Astrocyte of the cerebellum (primary cell): ENCODE measurements at regions not wholly inside any gene's neighbourhood (a gene's known extent, or its start where the extent isn't known, plus 50 kb on each side); places are given as distances from the start of the nearest gene placed in this dataset.

Experiments used
- DNase-seq: peaks from one replicate; pipeline ENCODE4 v3.0.0-alpha.2; 2011; ENCODE audit warnings: low read depth
- H3K4me3 ChIP-seq: 2 replicates; pipeline ENCODE4 v1.5.1; 2011; ENCODE audit warnings: mild to moderate bottlenecking, low read depth, low read length, moderate library complexity
- in situ Hi-C: cut with HindIII; loops from 2 replicates; pipeline ENCODE4 v1.10.0; 2017; ENCODE audit warnings: low sequenced_read_pairs
- TF ChIP-seq, protein P1 (sequence below): IDR thresholded peaks from 2 replicates; pipeline ENCODE4 v1.5.1; 2012; ENCODE audit warnings: low read length, low read depth, moderate library complexity, mild to moderate bottlenecking; ENCODE audit errors: missing control alignments

GRCh38 chr16:35187665-35188225 is 1728.3 kb downstream of the TP53TG3F start:
- no peak overlapping the region for H3K4me3 ChIP-seq
- in situ Hi-C loops, result no loop called here
- TF ChIP-seq, protein P1, sequence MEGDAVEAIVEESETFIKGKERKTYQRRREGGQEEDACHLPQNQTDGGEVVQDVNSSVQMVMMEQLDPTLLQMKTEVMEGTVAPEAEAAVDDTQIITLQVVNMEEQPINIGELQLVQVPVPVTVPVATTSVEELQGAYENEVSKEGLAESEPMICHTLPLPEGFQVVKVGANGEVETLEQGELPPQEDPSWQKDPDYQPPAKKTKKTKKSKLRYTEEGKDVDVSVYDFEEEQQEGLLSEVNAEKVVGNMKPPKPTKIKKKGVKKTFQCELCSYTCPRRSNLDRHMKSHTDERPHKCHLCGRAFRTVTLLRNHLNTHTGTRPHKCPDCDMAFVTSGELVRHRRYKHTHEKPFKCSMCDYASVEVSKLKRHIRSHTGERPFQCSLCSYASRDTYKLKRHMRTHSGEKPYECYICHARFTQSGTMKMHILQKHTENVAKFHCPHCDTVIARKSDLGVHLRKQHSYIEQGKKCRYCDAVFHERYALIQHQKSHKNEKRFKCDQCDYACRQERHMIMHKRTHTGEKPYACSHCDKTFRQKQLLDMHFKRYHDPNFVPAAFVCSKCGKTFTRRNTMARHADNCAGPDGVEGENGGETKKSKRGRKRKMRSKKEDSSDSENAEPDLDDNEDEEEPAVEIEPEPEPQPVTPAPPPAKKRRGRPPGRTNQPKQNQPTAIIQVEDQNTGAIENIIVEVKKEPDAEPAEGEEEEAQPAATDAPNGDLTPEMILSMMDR, result no peak
- no peak for DNase-seq

GRCh38 chr16:35188288-35189155 is 1729.1 kb downstream of the TP53TG3F start:
- no peak for DNase-seq
- no peak overlapping the region for H3K4me3 ChIP-seq
- in situ Hi-C loops, result no loop called here
- TF ChIP-seq, protein P1, result no peak

DNA sequence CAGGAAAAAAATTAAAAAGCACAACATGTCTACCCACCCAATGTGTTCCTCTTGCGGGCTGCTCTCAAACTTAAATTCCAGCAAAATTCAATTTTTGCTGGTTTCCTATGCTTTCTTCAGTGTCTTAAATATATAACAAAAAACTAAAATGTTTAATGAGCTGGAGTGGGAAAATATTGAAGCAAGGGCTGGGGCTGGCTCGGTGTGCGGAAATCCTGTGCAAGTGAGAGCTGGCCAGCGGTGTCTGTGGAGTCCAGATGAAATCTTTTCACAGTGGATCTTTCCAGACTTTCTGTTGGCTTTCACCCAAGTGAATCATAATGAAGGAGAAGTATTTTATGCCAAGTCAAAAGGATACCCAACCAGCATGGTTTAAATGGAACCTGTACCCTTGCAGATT is 1733.6 kb downstream of the TP53TG3F start:
- no peak overlapping the region for H3K4me3 ChIP-seq
- TF ChIP-seq, protein P1, result no peak
- in situ Hi-C loops, result no loop called here
- no peak for DNase-seq

DNA sequence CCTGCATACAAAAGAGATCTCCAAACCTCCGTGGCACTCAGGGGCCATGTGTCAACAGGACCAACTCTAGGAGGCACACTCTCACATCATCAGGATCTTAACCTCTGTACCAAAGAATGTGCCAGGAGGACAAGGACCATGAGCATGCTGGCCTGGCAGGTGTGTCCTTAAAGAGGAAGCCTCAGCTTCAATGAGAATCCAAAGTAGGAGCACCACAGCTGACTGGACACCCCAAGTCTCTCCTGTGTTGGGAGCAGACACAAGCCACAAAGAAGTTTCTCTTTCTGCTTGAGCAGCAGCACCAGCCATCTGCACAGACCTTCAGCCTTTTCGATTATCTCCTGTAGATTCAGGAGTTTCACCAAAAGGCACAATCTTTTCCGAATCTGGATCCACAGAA is 1734.5 kb downstream of the TP53TG3F start:
- in situ Hi-C loops, result no loop called here
- no peak overlapping the region for H3K4me3 ChIP-seq
- TF ChIP-seq, protein P1, result no peak
- DNase-seq, result no peak

DNA sequence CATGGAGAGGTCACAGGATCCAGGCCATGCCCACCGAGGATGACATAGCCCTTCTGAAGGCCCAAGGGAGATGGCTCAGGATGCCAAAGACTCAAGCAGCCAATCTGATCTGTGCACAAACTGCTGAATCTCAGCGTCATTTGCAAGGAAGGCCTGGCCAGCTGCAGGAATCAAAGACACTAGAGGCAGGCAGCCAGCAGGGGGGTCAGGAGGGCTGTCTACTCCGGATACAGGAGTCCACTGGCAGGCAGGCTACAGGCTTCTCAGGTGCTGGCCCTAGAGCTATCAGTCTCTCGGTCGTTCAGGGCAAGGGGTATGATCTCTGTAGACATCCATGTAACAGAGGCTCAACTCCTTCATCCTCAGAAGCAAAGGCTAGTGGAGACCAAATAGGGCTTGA is 1735.3 kb downstream of the TP53TG3F start:
- no peak for DNase-seq
- TF ChIP-seq, protein P1, result no peak
- in situ Hi-C loops, result no loop called here
- H3K4me3 ChIP-seq, result no peak overlapping the region

DNA sequence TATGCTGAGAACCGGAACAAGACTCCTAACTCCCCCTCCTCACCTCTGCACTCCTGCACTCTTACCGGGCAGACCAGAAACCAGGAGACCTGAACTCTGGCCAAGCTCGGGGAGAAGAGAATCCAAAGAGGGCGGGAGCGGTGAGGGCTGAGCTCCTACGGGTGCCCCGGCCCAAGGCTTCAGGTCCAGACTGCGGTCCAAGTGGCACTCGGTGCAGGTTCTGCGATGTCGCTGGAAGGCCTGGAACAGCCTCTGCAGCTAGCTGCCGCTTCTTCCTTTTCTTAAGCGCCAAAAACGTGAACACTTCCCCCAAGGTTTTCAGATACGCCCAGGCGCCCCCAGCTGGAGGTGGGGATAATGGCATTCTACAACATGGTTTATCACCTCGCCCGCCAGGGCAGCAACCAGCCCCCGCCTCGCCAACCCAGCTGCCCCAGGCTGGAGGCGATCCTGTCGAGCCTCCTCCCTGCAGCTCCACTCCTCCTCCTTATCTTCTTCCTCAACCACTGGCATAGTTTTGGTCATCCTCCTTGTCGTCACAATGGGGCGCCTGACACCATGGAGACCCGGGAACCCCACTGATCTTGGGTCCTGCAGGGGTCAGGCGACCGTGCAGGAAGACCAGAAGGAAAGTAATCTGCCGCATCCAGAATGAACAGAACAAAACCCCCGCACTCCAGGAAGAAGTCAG is 1735.9 kb downstream of the TP53TG3F start:
- in situ Hi-C loops, result no loop called here
- TF ChIP-seq, protein P1, result no peak
- DNase-seq, result no peak
- H3K4me3 ChIP-seq, result no peak overlapping the region
